H1 (cell line): ENCODE measurements at regions not wholly inside any gene's neighbourhood (a gene's known extent, or its start where the extent isn't known, plus 50 kb on each side); places are given as distances from the start of the nearest gene placed in this dataset.

Experiments
- CTCF ChIA-PET: fragments of 300-600 bp; sonication (Branson Sonifier 250); formaldehyde crosslinking; loops from one replicate; lab custom pipeline; 2021; ENCODE audit not compliant: partially characterized antibody; lab: Charles Lee
- POLR2A ChIA-PET: fragments of 300-600 bp; sonication (Branson Sonifier 250); formaldehyde crosslinking; loops from one replicate; lab custom pipeline; 2021; ENCODE audit warnings: inconsistent platforms; ENCODE audit not compliant: partially characterized antibody; lab: Charles Lee
- DNase-seq, 2 experiments: peaks; one replicate each; pipeline versions ENCODE4 v3.0.0 to v3.0.0-alpha.2; 2010 to 2022; ENCODE audit warnings: low spot score in 2 of 2, low read depth in 1 of 2, mixed read lengths in 1 of 2
- FAIRE-seq: peaks from 2 replicates; lab custom pipeline; 2011; peaks lifted over from hg19 to GRCh38; lab: Jason Lieb, UNC
- H2AFZ ChIP-seq: 2 replicates; pipeline ENCODE4 v1.8.1; 2012; ENCODE audit warnings: low read length, inconsistent platforms
- H2AK5ac ChIP-seq: 2 replicates; pipeline ENCODE4 v1.6.1; 2013; ENCODE audit warnings: low read depth, low read length
- H2BK120ac ChIP-seq: replicated peaks from 2 replicates; pipeline ENCODE3; 2013; ENCODE audit warnings: low read depth, low read length, inconsistent platforms
- H2BK12ac ChIP-seq: 2 replicates; pipeline ENCODE4 v1.6.1; 2013; ENCODE audit warnings: low read depth, low read length
- H2BK15ac ChIP-seq: 2 replicates; pipeline ENCODE4 v1.6.1; 2013; ENCODE audit warnings: low read length
- H2BK20ac ChIP-seq: 2 replicates; pipeline ENCODE4 v1.6.1; 2013; ENCODE audit warnings: low read length
- H2BK5ac ChIP-seq: 2 replicates; pipeline ENCODE4 v1.6.1; 2013; ENCODE audit warnings: low read depth, low read length
- H3K14ac ChIP-seq: 2 replicates; pipeline ENCODE4 v1.6.1; 2013; ENCODE audit warnings: inconsistent platforms; ENCODE audit not compliant: insufficient read length
- H3K18ac ChIP-seq: 2 replicates; pipeline ENCODE4 v1.6.1; 2013; ENCODE audit warnings: low read length; ENCODE audit errors: extremely low read depth
- H3K23ac ChIP-seq: 2 replicates; pipeline ENCODE4 v1.6.1; 2013; ENCODE audit warnings: inconsistent platforms; ENCODE audit not compliant: insufficient read length
- H3K23me2 ChIP-seq: 2 replicates; pipeline ENCODE4 v1.6.1; 2013; ENCODE audit warnings: low read depth, low read length
- H3K27ac ChIP-seq: 2 replicates; pipeline ENCODE4 v1.6.1; 2011; ENCODE audit warnings: low read depth, low read length, inconsistent platforms
- H3K27me3 ChIP-seq, 4 experiments: replicated peaks in 1 of 4; 1 replicate in 1 of 4; 2 replicates in 3 of 4; pipeline versions ENCODE4 v1.6.1 to v1.8.1; 2011 to 2013; ENCODE audit warnings: low read length in 3 of 4, mild to moderate bottlenecking in 3 of 4, inconsistent platforms in 2 of 4, mixed read lengths in 2 of 4, moderate library complexity in 1 of 4; ENCODE audit not compliant: control insufficient read depth in 3 of 4, insufficient read depth in 3 of 4; ENCODE audit errors: extremely low read depth in 1 of 4
- H3K36me3 ChIP-seq, 4 experiments: 2 replicates each; pipeline versions ENCODE4 v1.6.1 to v1.8.1; 2011 to 2013; ENCODE audit warnings: mild to moderate bottlenecking in 4 of 4, low read length in 3 of 4, moderate library complexity in 2 of 4, control low read depth in 1 of 4, inconsistent platforms in 1 of 4; ENCODE audit not compliant: insufficient read depth in 4 of 4, control insufficient read depth in 2 of 4
- H3K4ac ChIP-seq: replicated peaks from 2 replicates; pipeline ENCODE3; 2013; ENCODE audit warnings: low read length, low read depth, mixed read lengths, inconsistent platforms; ENCODE audit not compliant: insufficient read length
- H3K4me1 ChIP-seq, 4 experiments: replicated peaks in 1 of 4; 1 replicate in 1 of 4; 2 replicates in 3 of 4; pipeline versions ENCODE4 v1.6.1 to v1.8.1; 2011 to 2013; ENCODE audit warnings: low read length in 3 of 4, inconsistent platforms in 2 of 4, mixed read lengths in 1 of 4; ENCODE audit not compliant: insufficient read depth in 4 of 4, control insufficient read depth in 3 of 4
- H3K4me2 ChIP-seq, 2 experiments: 2 replicates each; pipeline versions ENCODE4 v1.6.1 to v1.8.1; 2011 to 2013; ENCODE audit warnings: low read depth in 2 of 2, low read length in 2 of 2, control low read depth in 1 of 2, inconsistent platforms in 1 of 2, mild to moderate bottlenecking in 1 of 2; ENCODE audit not compliant: insufficient read depth in 1 of 2
- H3K4me3 ChIP-seq, 4 experiments: fragments of 200-600, 300-600 bp in 1 of 4; sonication (generic), shearing (Covaris generic), sonication (Bioruptor Twin) in 1 of 4; 2 replicates each; pipeline versions ENCODE4 v1.5.1 to v1.8.1; 2011 to 2016; ENCODE audit warnings: low read length in 4 of 4, low read depth in 3 of 4, control low read depth in 2 of 4, inconsistent platforms in 2 of 4, mild to moderate bottlenecking in 2 of 4, mixed read lengths in 1 of 4, moderate library complexity in 1 of 4; ENCODE audit not compliant: insufficient read depth in 2 of 4; ENCODE audit errors: extremely low read depth in 1 of 4
- H3K56ac ChIP-seq: replicated peaks from 2 replicates; pipeline ENCODE3; 2013; ENCODE audit warnings: low read depth, mild to moderate bottlenecking, mixed read lengths, low read length, inconsistent platforms; ENCODE audit not compliant: insufficient read length
- H3K79me1 ChIP-seq: 2 replicates; pipeline ENCODE4 v1.6.1; 2013; ENCODE audit warnings: low read depth, low read length, control low read depth
- H3K79me2 ChIP-seq, 2 experiments: 2 replicates each; pipeline versions ENCODE4 v1.6.1 to v1.8.1; 2012 to 2013; ENCODE audit warnings: low read length in 2 of 2, mild to moderate bottlenecking in 2 of 2, inconsistent platforms in 1 of 2; ENCODE audit not compliant: insufficient read depth in 2 of 2, control insufficient read depth in 1 of 2
- H3K9ac ChIP-seq, 4 experiments: replicated peaks in 1 of 4; 1 replicate in 1 of 4; 2 replicates in 3 of 4; pipeline versions ENCODE4 v1.6.1 to v1.8.1; 2011 to 2013; ENCODE audit warnings: low read depth in 3 of 4, low read length in 3 of 4, control low read depth in 2 of 4, mild to moderate bottlenecking in 2 of 4, moderate library complexity in 2 of 4, inconsistent platforms in 1 of 4; ENCODE audit errors: extremely low read depth in 1 of 4
- H3K9me3 ChIP-seq, 2 experiments: 2 replicates each; pipeline versions ENCODE4 v1.6.1 to v1.8.1; 2012 to 2013; ENCODE audit warnings: mild to moderate bottlenecking in 2 of 2, moderate library complexity in 2 of 2, control low read depth in 1 of 2, inconsistent platforms in 1 of 2, low read depth in 1 of 2, low read length in 1 of 2, mixed read lengths in 1 of 2; ENCODE audit not compliant: insufficient read depth in 2 of 2
- H4K20me1 ChIP-seq, 2 experiments: replicated peaks in 1 of 2; 2 replicates each; pipeline versions ENCODE3 to v1.8.1; 2011 to 2013; ENCODE audit warnings: inconsistent platforms in 2 of 2, low read length in 2 of 2, mild to moderate bottlenecking in 1 of 2; ENCODE audit not compliant: insufficient read depth in 2 of 2, control insufficient read depth in 1 of 2
- H4K5ac ChIP-seq: 2 replicates; pipeline ENCODE4 v1.6.1; 2013; ENCODE audit warnings: low read length, low read depth, mixed read lengths, inconsistent platforms; ENCODE audit not compliant: insufficient read length
- H4K8ac ChIP-seq: 2 replicates; pipeline ENCODE4 v1.8.0; 2013; ENCODE audit warnings: mild to moderate bottlenecking, moderate library complexity, low read length, inconsistent platforms; ENCODE audit not compliant: insufficient read depth; ENCODE audit errors: extremely low read depth
- H4K91ac ChIP-seq: replicated peaks from 2 replicates; pipeline ENCODE3; 2013; ENCODE audit warnings: low read length, mixed read lengths, inconsistent platforms; ENCODE audit not compliant: insufficient read length
- SIN3A ChIP-seq, 2 experiments: IDR thresholded peaks in 1 of 2; conservative IDR thresholded peaks in 1 of 2; 2 replicates each; pipeline ENCODE4 v1.6.1; 2011 to 2012; ENCODE audit warnings: low read length in 2 of 2, improper control_type of control experiment in 1 of 2, low read depth in 1 of 2, mild to moderate bottlenecking in 1 of 2
- TAF7 ChIP-seq: optimal IDR thresholded peaks from 2 replicates; pipeline ENCODE3; 2011; ENCODE audit warnings: low read depth, mild to moderate bottlenecking, inconsistent platforms, low read length, moderate library complexity, borderline replicate concordance
- TEAD4 ChIP-seq: IDR thresholded peaks from 2 replicates; pipeline ENCODE4 v1.6.1; 2012; ENCODE audit warnings: low read depth, low read length, inconsistent platforms, mixed read lengths
- WGBS, 2 experiments: shearing (Covaris generic) in 1 of 2; methylation state at CpG; one replicate each; pipeline versions ENCODE4 v1.1.6 to v1.1.7; 2013 to 2015; ENCODE audit warnings: low lambda C conversion rate in 2 of 2, mixed read lengths in 2 of 2, inconsistent platforms in 1 of 2, low coverage in 1 of 2, missing lambda C conversion rate in 1 of 2; ENCODE audit not compliant: insufficient replicate concordance in 2 of 2, insufficient coverage in 1 of 2, insufficient read length in 1 of 2; ENCODE audit errors: extremely low coverage in 1 of 2, missing lambda C conversion rate in 1 of 2; 5-methylcytosine and 5-hydroxymethylcytosine counted together

DNA sequence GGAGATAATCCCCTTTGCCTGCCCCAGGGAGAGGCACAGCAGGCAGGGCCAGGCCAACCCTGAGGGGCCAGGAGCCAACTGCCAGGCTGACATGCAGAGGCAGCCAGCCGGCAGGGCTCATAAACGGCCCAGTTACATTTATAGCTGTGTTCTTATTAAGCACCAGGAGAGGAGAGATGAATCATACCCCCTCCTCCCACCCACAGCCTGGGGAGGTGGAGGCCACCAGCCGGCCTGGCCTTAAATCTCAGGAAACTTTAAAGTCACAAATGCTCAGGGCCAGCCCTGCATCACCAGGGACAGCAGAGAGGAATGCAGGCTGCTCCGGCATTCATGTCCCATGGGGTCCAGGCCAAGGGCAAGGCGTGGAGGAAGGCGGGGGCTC lies 177.2 kb downstream of the TMEM132E start:
- CTCF ChIA-PET: no interaction called here
- Histone ChIP-seq H3K9me3 (no peaks in the 10 kb centered on the region), H3K56ac (no peak overlapping the region), H4K8ac (no peak overlapping the region), H3K4me2 (no peak overlapping the region), H4K91ac (no peak overlapping the region), H4K20me1 (no peaks in the 10 kb centered on the region), H2BK5ac (0 out of 2 replicates have a peak overlapping the region, but pooled peaks have one; percentile 16), H3K36me3 (no peaks in the 10 kb centered on the region; a peak in 1 of 8 replicates), H3K4ac (no peak overlapping the region)
- FAIRE-seq (no peak), DNase-seq (no peak)
- POLR2A ChIA-PET: no interaction called here
- TF ChIP-seq TAF7: no peak
- TF ChIP-seq SIN3A (conservative IDR thresholded peaks at IDR 0.05 in 1 of 2, IDR thresholded peaks at IDR 0.05 in 1 of 2; ENCODE audit: low read depth in 1 of 2, low read length in 2 of 2): no peak
- 0 out of 2 replicates have a peak, but pooled peaks have one; percentile 37 for TF ChIP-seq TEAD4
- TF ChIP-seq, all 59 proteins: peak for 1
- no peak overlapping the region for H3K4me3 ChIP-seq
- H3K27ac ChIP-seq: no peak overlapping the region
- 80% methylated on average over 6 of the region's 6 CpGs; no CpG with 5 or more reads in 1 of the 2 experiments for WGBS, 2 experiments
- H3K79me1 ChIP-seq: no peaks in the 10 kb centered on the region
- no peak overlapping the region for H2AK5ac ChIP-seq
- no peaks in the 10 kb centered on the region for H3K79me2 ChIP-seq
- no peak overlapping the region for H2BK20ac ChIP-seq
- H2BK120ac ChIP-seq: no peak overlapping the region
- no peak overlapping the region for H4K5ac ChIP-seq
- no peak overlapping the region for H3K9ac ChIP-seq
- H3K23me2 ChIP-seq: no peaks in the 10 kb centered on the region; the same call in 1 of the 2 replicates
- no peak overlapping the region for H3K14ac ChIP-seq
- no peak overlapping the region for H2BK12ac ChIP-seq
- no peak overlapping the region for H3K18ac ChIP-seq
- no peak overlapping the region for H2AFZ ChIP-seq
- no peak overlapping the region for H2BK15ac ChIP-seq
- H3K23ac ChIP-seq: no peak overlapping the region
- peaks cover 2 to 11% (median 5%) of the 10 kb centered on the region in 4 experiments; a peak in 6 of 7 replicates for H3K4me1 ChIP-seq
- no peaks in the 10 kb centered on the region for H3K27me3 ChIP-seq
